PC-9 (cell line): ENCODE measurements at regions not wholly inside any gene's neighbourhood (a gene's known extent, or its start where the extent isn't known, plus 50 kb on each side); places are given as distances from the start of the nearest gene placed in this dataset.
A peak's percentile ranks its signal among the peaks of the same experiment; 100 is the strongest.

Experiments used
- BruUV-seq: library from RNA; stranded (reverse); fragments of 400-500 nt; replicated peaks from 2 replicates; lab custom pipeline; 2021; lab: Mats Ljungman, UMichigan
- CTCF ChIA-PET: fragments of 300-600 bp; sonication (Branson Sonifier 250); formaldehyde crosslinking; loops from one replicate; lab custom pipeline; 2022; ENCODE audit warnings: antibody characterized with exemption; lab: Charles Lee
- POLR2A ChIA-PET: fragments of 300-600 bp; sonication (Branson Sonifier 250); formaldehyde crosslinking; loops from one replicate; lab custom pipeline; 2022; ENCODE audit warnings: antibody characterized with exemption; ENCODE audit not compliant: unreplicated experiment; lab: Charles Lee
- DNase-seq, 2 experiments: peaks; one replicate each; pipeline versions ENCODE4 v3.0.0 to v3.0.0-alpha.2; 2015 to 2022; ENCODE audit warnings: mixed read lengths in 1 of 2
- H2AFZ ChIP-seq: fragments of 200-600 bp; sonication (generic); 2 replicates; pipeline ENCODE4 v1.8.1; 2017; ENCODE audit warnings: antibody characterized with exemption
- H3F3A ChIP-seq: fragments of 200-600 bp; sonication (generic); 2 replicates; pipeline ENCODE4 v1.8.1; 2017; ENCODE audit warnings: antibody characterized with exemption, mild to moderate bottlenecking, low read depth; ENCODE audit not compliant: insufficient read depth
- H3K27ac ChIP-seq: fragments of 200-600 bp; sonication (generic); 2 replicates; pipeline ENCODE4 v1.6.1; 2016; ENCODE audit warnings: mixed run types
- H3K27me3 ChIP-seq: fragments of 200-600 bp; sonication (generic); 2 replicates; pipeline ENCODE4 v1.6.1; 2016; ENCODE audit warnings: low read depth, mixed run types; ENCODE audit not compliant: insufficient read depth
- H3K36me3 ChIP-seq: fragments of 200-600 bp; sonication (generic); 2 replicates; pipeline ENCODE4 v1.6.1; 2016; ENCODE audit warnings: low read depth, mixed run types
- H3K4me1 ChIP-seq: fragments of 200-600 bp; sonication (generic); replicated peaks from 2 replicates; pipeline ENCODE4 v1.6.1; 2016; ENCODE audit warnings: mixed run types; ENCODE audit not compliant: insufficient read depth
- H3K4me2 ChIP-seq: fragments of 200-600 bp; sonication (generic); 2 replicates; pipeline ENCODE4 v1.6.1; 2017; ENCODE audit warnings: mixed run types
- H3K4me3 ChIP-seq: fragments of 200-600 bp; sonication (generic); 2 replicates; pipeline ENCODE4 v1.6.1; 2016; ENCODE audit warnings: mixed run types
- H3K79me2 ChIP-seq: fragments of 200-600 bp; sonication (generic); 2 replicates; pipeline ENCODE4 v1.6.1; 2017; ENCODE audit warnings: low read depth, mixed run types
- H3K9me2 ChIP-seq: fragments of 200-600 bp; sonication (generic); 2 replicates; pipeline ENCODE4 v1.8.1; 2017; ENCODE audit warnings: mild to moderate bottlenecking; ENCODE audit not compliant: insufficient read depth
- H3K9me3 ChIP-seq: fragments of 200-600 bp; sonication (generic); 2 replicates; pipeline ENCODE4 v1.8.1; 2016; ENCODE audit warnings: low read depth; ENCODE audit not compliant: insufficient read depth
- H4K20me1 ChIP-seq: fragments of 200-600 bp; sonication (generic); 2 replicates; pipeline ENCODE4 v1.8.1; 2017; ENCODE audit not compliant: insufficient read depth
- EZH2 ChIP-seq: fragments of 200-600 bp; sonication (generic); IDR thresholded peaks from 2 replicates; pipeline ENCODE4 v1.8.0; 2017; ENCODE audit warnings: antibody characterized with exemption, low read depth
- intact Hi-C: fragments of 100-400 bp; cut with micrococcal nuclease; formaldehyde crosslinking; loops from one replicate; pipeline ENCODE4 v1.10.0; 2022; ENCODE audit not compliant: unreplicated experiment
- TF ChIP-seq, protein P1 (sequence below): fragments of 200-600 bp; sonication (generic); conservative IDR thresholded peaks from 2 replicates; pipeline ENCODE4 v1.6.1; 2017; ENCODE audit warnings: mixed run types, antibody characterized with exemption, mild to moderate bottlenecking, moderate library complexity

DNA sequence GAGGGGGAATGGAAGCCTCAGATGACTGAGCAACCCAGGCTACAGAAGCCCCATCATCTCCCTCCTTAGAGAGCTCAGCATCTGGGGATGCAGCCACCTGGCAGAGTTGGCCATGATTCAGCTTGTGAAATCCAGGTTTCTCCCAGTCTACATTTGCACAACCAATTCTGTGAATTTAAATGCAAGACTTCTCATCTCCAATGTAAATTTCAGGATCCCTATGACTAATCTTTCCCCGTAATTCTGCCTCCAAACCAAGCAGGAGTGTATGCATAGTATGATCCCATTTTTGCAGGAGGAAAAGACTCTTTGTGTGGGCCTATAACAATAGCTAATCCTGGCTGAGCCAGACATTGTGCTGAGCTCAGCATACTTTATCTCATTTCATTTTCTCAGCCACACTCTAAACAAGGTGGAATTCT, 59.6 kb upstream of the IL17B start:
- no TSS peak for BruUV-seq
- H3K9me3 ChIP-seq, result no peaks in the 10 kb centered on the region
- H3K36me3 ChIP-seq, result no peaks in the 10 kb centered on the region
- ChIA-PET CTCF (interaction anchor here (0.5 to 1.2 kb wide), 7 partner anchors 57 to 299 kb away, joined by 3 to 4 read pairs (median 3); no protein-coding TSS in a partner anchor), POLR2A (no interaction called here)
- no peaks in the 10 kb centered on the region for H4K20me1 ChIP-seq
- no peak for TF ChIP-seq EZH2
- TF ChIP-seq, protein P1, sequence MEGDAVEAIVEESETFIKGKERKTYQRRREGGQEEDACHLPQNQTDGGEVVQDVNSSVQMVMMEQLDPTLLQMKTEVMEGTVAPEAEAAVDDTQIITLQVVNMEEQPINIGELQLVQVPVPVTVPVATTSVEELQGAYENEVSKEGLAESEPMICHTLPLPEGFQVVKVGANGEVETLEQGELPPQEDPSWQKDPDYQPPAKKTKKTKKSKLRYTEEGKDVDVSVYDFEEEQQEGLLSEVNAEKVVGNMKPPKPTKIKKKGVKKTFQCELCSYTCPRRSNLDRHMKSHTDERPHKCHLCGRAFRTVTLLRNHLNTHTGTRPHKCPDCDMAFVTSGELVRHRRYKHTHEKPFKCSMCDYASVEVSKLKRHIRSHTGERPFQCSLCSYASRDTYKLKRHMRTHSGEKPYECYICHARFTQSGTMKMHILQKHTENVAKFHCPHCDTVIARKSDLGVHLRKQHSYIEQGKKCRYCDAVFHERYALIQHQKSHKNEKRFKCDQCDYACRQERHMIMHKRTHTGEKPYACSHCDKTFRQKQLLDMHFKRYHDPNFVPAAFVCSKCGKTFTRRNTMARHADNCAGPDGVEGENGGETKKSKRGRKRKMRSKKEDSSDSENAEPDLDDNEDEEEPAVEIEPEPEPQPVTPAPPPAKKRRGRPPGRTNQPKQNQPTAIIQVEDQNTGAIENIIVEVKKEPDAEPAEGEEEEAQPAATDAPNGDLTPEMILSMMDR, result no peak
- H3K27ac ChIP-seq, result peak overlapping the region; percentile 66
- no peaks in the 10 kb centered on the region for H3K79me2 ChIP-seq
- H3K4me2 ChIP-seq, result peak overlapping the region; percentile 24; the same call in 1 of the 2 replicates
- no peak overlapping the region for H2AFZ ChIP-seq
- H3K27me3 ChIP-seq, result no peaks in the 10 kb centered on the region
- H3K9me2 ChIP-seq, result no peaks in the 10 kb centered on the region
- intact Hi-C loops, result no loop called here
- DNase-seq, result no peak
- peaks cover 27% of the 10 kb centered on the region for H3K4me1 ChIP-seq
- H3F3A ChIP-seq, result peaks cover 18% of the 10 kb centered on the region; the same call in 1 of the 2 replicates
- no peak overlapping the region for H3K4me3 ChIP-seq

DNA sequence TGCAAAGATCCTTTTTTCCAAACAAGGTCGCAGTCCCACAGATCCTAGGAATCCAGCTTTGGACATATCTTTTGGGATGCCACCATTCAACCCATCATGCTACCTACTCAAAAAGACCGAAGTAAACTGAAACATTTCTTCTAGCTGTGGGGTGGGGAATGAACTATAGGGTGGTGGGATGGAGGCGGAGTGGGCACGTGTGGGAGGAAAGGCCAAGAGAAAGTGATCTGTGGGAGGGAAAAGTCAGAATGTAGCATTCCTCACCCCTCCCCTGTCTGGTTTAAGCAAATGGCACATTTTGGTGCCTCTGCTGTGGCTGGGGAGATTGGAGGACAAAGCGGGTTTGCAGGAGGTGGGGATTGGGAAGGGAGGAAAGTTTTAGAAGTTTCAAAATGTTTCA, 59.2 kb upstream of the IL17B start:
- POLR2A ChIA-PET, result no interaction called here
- H3K4me1 ChIP-seq, result peaks cover 27% of the 10 kb centered on the region

DNA sequence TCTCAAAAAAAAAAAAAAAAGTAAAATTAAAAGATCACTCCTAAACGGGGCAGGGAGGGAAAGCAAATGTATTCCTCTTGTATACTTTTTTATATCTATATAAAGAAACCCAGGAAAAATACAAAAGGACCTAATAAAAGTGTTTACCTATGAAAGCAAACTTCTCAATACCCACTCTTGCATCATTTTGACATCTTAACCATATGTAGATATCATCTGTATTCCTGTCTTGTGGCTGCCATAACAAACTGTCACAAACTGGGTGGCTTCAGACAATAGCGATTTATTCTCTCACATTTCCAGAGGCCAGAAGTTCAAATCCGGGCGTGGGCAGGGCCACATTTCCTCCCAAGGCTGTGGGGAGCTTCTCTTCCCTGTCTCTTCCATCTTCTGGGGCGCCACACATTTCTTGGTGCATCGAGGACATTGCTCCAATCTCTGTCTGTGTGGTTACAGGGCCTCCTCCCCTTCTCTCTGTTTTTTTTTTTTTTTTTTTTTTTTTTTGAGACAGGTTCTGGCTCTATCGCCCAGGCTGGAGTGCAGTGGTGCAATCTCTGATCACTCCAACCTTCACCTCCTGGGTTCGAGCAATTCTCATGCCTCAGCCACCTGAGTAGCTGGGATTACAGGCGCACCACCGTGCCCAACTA, 58.4 kb upstream of the IL17B start:
- no peak for TF ChIP-seq EZH2
- Histone ChIP-seq H2AFZ (no peak overlapping the region), H3K27ac (no peak overlapping the region), H3K4me3 (no peak overlapping the region), H3K4me1 (peaks cover 24% of the 10 kb centered on the region), H3F3A (peaks cover 18% of the 10 kb centered on the region; the same call in 1 of the 2 replicates), H3K27me3 (no peaks in the 10 kb centered on the region), H4K20me1 (no peaks in the 10 kb centered on the region), H3K36me3 (no peaks in the 10 kb centered on the region), H3K9me2 (no peaks in the 10 kb centered on the region), H3K9me3 (no peaks in the 10 kb centered on the region), H3K4me2 (no peak overlapping the region), H3K79me2 (no peaks in the 10 kb centered on the region)
- no peak for DNase-seq
- ChIA-PET POLR2A (no interaction called here), CTCF (interaction anchor here (0.6 to 0.7 kb wide), 2 partner anchors 61 to 195 kb away, joined by 6 to 8 read pairs; no protein-coding TSS in a partner anchor)
- intact Hi-C loops, result no loop called here
- BruUV-seq, result no TSS peak

More for the DNA sequence above, 59.2 kb upstream of the IL17B start:
- Histone ChIP-seq H3K27me3 (no peaks in the 10 kb centered on the region), H2AFZ (no peak overlapping the region), H3K27ac (peak overlapping the region; percentile 66; the same call in 1 of the 2 replicates), H3K79me2 (no peaks in the 10 kb centered on the region), H3K36me3 (no peaks in the 10 kb centered on the region), H3K4me2 (no peak overlapping the region), H3F3A (peaks cover 18% of the 10 kb centered on the region; the same call in 1 of the 2 replicates), H3K9me3 (no peaks in the 10 kb centered on the region), H3K4me3 (no peak overlapping the region), H4K20me1 (no peaks in the 10 kb centered on the region), H3K9me2 (no peaks in the 10 kb centered on the region)
- TF ChIP-seq, protein P1, result no peak
- no peak for TF ChIP-seq EZH2
- intact Hi-C loops, result no loop called here
- CTCF ChIA-PET, result interaction anchor here (0.5 to 1.0 kb wide), 5 partner anchors 56 to 299 kb away, joined by 3 to 4 read pairs (median 3); no protein-coding TSS in a partner anchor
- no TSS peak for BruUV-seq
- no peak for DNase-seq
